ENCODE measurements at regions not wholly inside any gene's neighbourhood (a gene's known extent, or its start where the extent isn't known, plus 50 kb on each side); places are given as distances from the start of the nearest gene placed in this dataset.

DNA sequence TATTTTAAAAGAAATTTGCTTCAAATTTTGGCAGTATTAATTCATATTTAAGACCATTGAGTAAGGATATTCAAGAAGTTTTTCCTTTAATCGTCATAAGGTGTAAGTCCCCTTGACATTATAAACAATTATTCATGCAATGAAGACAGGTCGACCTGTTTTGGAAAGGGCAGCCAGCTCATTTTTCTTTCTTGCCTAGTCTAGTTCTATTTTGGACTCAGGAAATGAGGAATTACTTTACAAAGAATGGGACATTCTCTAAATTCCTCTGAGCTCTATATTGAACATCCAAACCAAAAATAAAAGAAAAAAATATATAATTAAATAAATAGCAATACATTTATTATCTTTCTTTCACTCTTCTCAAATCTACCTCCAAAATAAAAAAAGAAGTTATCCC is 595.6 kb upstream of the KIF2B start:
- TF ChIP-seq EZH2 (IDR thresholded peaks at IDR 0.05; ENCODE audit: borderline replicate concordance, low read depth, low read length, severe bottlenecking), result no peak
- TF ChIP-seq POLR2A (IDR thresholded peaks at IDR 0.05; ENCODE audit: low read depth, low read length), result no peak
